Fibroblast of mammary gland (primary cell): ENCODE measurements at regions not wholly inside any gene's neighbourhood (a gene's known extent, or its start where the extent isn't known, plus 50 kb on each side); places are given as distances from the start of the nearest gene placed in this dataset.
"Not testable (repeated sequence)": the region's sequence is repeated elsewhere in the genome, so short reads cannot be mapped to it uniquely, and the experiment has no call there.

Experiments
- DNase-seq: peaks from one replicate; pipeline ENCODE4 v3.0.0-alpha.2; 2010; ENCODE audit warnings: low read depth
- H3K4me3 ChIP-seq: 2 replicates; pipeline ENCODE4 v1.5.1; 2011; ENCODE audit warnings: low read depth, mild to moderate bottlenecking, low read length, moderate library complexity; ENCODE audit not compliant: control insufficient read depth
- TF ChIP-seq, protein P1 (sequence below): conservative IDR thresholded peaks from 2 replicates; pipeline ENCODE4 v1.5.1; 2011; ENCODE audit warnings: low read depth, low read length, inconsistent platforms; ENCODE audit not compliant: control insufficient read depth, insufficient read depth

DNA sequence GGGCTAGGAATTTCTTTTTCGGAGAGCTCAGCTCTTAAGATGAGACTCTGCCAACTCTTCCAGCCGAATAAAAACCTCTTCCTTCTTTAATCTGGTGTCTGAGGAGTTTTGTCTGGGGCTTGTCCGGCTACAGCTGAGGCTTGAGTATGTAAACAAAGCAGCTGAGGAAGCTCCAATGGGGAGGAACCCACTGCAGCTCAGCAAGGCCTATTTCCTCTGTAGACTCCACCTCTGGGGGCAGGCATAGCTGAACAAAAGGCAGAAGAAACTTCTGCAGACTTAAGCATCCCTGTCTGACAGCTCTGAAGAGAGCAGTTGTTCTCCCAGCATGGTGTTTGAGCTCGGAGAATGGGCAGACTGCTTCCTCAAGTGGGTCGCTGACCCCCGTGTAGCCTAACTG is 838.7 kb downstream of the CCDC85A start:
- peak; percentile 6 for DNase-seq
- TF ChIP-seq, protein P1, sequence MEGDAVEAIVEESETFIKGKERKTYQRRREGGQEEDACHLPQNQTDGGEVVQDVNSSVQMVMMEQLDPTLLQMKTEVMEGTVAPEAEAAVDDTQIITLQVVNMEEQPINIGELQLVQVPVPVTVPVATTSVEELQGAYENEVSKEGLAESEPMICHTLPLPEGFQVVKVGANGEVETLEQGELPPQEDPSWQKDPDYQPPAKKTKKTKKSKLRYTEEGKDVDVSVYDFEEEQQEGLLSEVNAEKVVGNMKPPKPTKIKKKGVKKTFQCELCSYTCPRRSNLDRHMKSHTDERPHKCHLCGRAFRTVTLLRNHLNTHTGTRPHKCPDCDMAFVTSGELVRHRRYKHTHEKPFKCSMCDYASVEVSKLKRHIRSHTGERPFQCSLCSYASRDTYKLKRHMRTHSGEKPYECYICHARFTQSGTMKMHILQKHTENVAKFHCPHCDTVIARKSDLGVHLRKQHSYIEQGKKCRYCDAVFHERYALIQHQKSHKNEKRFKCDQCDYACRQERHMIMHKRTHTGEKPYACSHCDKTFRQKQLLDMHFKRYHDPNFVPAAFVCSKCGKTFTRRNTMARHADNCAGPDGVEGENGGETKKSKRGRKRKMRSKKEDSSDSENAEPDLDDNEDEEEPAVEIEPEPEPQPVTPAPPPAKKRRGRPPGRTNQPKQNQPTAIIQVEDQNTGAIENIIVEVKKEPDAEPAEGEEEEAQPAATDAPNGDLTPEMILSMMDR: no peak
- H3K4me3 ChIP-seq: no peak overlapping the region

DNA sequence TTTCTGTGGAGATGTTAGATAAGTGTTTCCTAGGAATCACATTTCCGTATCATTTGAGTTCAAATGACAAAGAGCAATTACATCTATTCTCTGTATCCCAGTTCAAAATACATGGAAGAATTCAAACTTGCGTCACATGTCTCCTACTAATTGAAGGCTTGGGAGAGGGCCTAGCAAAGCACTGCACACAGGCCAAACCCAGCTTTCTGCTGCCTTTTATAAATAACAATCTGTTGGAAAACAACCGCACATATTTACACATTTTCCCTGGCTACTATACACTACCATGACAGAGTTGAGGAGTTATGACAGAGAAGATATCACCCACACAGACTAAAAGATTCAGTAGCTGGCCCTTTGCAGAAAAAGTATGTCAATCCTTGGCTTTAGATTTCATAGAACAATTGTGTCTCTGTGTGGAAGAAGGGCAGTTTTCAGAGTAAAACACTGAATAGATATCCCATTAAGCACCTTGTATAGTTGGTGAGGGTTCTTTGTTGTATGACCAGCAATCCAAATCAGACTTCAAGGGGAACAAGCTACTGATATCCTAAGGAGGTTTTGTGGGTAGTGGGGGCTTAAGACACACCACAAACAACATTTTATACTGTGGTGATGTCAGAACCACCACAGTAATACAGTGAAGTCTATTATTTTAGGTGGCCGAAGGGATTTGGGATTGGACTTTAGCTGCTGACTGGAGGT is 861.3 kb downstream of the CCDC85A start:
- DNase-seq: no peak
- no peak overlapping the region for H3K4me3 ChIP-seq
- TF ChIP-seq, protein P1: no peak

DNA sequence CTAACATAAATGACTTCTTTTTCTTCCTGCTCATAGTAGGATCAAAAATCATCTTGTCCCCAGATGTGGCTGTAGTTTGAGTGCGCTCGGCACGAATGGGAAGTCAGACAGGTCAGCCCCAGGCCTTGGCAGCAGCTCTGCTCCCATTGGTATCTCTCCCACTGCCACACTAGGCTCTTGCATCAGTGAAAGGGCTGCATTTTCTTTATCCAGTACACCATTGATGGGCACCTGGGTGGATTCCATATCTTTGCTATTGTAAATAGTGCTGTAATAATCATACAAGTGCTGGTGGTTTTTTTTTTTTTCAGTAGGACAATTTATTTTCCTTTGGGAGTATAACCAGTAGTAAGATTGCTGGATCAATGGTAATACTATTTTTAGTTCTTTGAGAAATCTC is 865.5 kb downstream of the CCDC85A start:
- H3K4me3 ChIP-seq: no peak overlapping the region
- no peak for DNase-seq
- TF ChIP-seq, protein P1: no peak

DNA sequence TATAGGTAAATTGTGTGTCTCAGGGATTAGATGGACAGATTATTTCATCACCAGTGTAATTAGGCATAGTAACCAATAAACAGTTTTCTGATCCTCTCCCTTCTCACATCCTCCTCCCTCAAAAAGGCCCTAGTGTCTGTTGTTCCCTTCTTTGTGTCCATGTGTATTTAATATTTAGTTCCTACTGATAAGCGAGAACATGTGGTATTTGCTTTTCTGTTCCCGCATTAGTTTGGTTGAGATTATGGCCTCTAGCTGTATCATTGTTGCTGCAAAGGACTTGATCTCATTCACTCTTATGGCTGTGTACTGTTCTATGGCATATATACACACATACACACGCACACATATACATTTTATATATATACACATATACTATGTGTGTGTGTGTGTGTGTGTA is 866.2 kb downstream of the CCDC85A start:
- DNase-seq: no peak
- H3K4me3 ChIP-seq: no peak overlapping the region
- TF ChIP-seq, protein P1: no peak

GRCh38 chr2:57066301-57066700 is 882.5 kb downstream of the CCDC85A start:
- peak; percentile 6 for DNase-seq
- H3K4me3 ChIP-seq: not testable (repeated sequence)

DNA sequence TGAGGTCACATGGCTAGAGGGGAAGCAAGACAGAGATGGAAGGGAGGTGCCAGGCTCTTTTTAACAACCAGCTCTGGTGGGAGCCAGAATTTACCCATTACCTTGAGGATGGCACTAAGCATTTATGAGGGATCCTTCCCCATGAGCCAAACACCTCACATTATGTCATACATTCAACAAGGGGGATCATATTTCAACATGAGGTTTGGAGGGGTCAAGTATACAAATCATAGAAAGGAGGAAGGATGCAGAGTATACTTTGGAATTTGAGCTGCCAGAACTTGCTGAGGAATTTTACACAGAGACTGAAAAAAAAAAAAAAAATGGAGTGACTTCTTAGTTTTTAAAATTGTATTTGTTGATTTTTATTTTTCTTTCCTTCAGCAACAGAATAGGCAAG is 891.4 kb downstream of the CCDC85A start:
- no peak overlapping the region for H3K4me3 ChIP-seq
- TF ChIP-seq, protein P1: no peak
- DNase-seq: no peak

DNA sequence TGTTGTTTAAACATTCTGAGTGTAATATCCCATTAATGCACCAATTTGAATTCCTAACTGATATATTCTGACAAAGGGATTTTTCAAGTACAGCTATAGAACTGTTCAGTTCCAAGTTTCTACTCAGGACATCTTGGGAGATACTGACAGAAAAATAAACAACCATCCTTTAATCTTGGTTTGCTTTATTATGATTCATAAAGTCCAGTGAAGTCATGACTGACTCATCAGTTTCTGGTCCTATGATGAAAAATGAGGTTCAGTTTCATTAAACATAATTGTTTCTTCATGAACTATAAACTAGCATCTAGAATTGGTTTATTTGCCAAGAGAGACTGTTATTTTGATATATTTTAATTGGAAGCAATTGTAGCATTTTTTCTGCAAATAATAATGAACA is 896.2 kb downstream of the CCDC85A start:
- H3K4me3 ChIP-seq: no peak overlapping the region
- TF ChIP-seq, protein P1: no peak
- DNase-seq: peak; percentile 43
